ENCODE measurements at regions not wholly inside any gene's neighbourhood (a gene's known extent, or its start where the extent isn't known, plus 50 kb on each side); places are given as distances from the start of the nearest gene placed in this dataset.

DNA sequence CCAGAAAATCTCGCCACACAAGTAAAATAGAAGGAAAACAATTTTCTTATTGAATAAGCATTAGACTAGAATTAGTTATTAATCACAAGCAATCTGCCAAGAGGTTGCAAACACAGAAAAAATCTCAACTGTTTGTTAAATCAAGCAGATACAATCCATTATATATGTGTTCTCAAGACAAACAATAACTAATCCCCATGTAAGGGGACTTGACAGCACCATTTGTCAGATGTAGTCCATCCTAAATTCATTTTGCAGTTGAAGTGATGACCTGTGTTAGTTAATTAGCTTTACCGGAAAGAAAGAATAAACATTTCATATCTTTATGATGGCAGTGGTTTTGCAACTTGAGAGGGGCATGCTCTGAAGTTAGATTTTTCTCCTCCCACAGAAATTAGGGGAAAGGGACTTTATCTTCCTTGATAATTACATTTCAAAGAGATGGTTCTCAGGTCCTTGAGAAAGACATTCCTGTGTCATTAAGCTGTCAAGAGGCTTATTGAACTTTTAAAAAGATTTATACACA, 1588.0 kb downstream of the GRIK2 start:
- TF ChIP-seq NFIC (IDR thresholded peaks at IDR 0.05; ENCODE audit: borderline replicate concordance) (no peak), CTCF (IDR thresholded peaks at IDR 0.05) (no peak), CHD2 (IDR thresholded peaks at IDR 0.05; ENCODE audit: low read length, partially characterized antibody) (no peak), FOXM1 (IDR thresholded peaks at IDR 0.05; ENCODE audit: low read depth) (no peak), SMC3 (IDR thresholded peaks at IDR 0.05; ENCODE audit: low read depth, low read length) (no peak), SIN3A (IDR thresholded peaks at IDR 0.05; ENCODE audit: borderline replicate concordance, low read depth, low read length) (no peak), TAF1 (IDR thresholded peaks at IDR 0.05; ENCODE audit: borderline replicate concordance, low read depth, low read length) (no peak), ELF1 (IDR thresholded peaks at IDR 0.05) (no peak), POLR2AphosphoS5 (IDR thresholded peaks at IDR 0.05; ENCODE audit: low read depth, low read length) (no peak)
- TF ChIP-seq, protein P1, sequence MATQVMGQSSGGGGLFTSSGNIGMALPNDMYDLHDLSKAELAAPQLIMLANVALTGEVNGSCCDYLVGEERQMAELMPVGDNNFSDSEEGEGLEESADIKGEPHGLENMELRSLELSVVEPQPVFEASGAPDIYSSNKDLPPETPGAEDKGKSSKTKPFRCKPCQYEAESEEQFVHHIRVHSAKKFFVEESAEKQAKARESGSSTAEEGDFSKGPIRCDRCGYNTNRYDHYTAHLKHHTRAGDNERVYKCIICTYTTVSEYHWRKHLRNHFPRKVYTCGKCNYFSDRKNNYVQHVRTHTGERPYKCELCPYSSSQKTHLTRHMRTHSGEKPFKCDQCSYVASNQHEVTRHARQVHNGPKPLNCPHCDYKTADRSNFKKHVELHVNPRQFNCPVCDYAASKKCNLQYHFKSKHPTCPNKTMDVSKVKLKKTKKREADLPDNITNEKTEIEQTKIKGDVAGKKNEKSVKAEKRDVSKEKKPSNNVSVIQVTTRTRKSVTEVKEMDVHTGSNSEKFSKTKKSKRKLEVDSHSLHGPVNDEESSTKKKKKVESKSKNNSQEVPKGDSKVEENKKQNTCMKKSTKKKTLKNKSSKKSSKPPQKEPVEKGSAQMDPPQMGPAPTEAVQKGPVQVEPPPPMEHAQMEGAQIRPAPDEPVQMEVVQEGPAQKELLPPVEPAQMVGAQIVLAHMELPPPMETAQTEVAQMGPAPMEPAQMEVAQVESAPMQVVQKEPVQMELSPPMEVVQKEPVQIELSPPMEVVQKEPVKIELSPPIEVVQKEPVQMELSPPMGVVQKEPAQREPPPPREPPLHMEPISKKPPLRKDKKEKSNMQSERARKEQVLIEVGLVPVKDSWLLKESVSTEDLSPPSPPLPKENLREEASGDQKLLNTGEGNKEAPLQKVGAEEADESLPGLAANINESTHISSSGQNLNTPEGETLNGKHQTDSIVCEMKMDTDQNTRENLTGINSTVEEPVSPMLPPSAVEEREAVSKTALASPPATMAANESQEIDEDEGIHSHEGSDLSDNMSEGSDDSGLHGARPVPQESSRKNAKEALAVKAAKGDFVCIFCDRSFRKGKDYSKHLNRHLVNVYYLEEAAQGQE (IDR thresholded peaks at IDR 0.05; ENCODE audit: low read depth, low read length): no peak
